ENCODE measurements at regions not wholly inside any gene's neighbourhood (a gene's known extent, or its start where the extent isn't known, plus 50 kb on each side); places are given as distances from the start of the nearest gene placed in this dataset.
"Not testable (repeated sequence)": the region's sequence is repeated elsewhere in the genome, so short reads cannot be mapped to it uniquely, and the experiment has no call there.

DNA sequence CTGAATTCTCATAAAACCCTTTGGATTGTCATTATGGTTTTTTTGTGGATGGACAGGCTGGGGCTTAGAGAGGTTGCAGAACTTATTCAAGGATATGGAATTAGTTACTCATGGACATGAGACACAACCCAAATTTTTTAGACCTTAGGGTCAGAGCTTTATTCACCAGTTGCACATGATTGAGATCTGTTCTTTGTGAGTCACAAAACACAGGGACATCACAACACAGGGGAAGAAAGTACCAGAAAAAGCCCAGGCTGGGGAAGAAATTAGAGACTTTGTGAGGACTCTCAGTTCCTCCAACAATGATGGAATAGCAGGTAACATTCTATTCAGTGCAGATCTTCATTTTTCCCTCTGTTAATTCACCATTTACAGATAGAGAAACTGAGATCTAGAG lies 602.4 kb upstream of the CPEB2 start:
- DNase-seq, result no peak

DNA sequence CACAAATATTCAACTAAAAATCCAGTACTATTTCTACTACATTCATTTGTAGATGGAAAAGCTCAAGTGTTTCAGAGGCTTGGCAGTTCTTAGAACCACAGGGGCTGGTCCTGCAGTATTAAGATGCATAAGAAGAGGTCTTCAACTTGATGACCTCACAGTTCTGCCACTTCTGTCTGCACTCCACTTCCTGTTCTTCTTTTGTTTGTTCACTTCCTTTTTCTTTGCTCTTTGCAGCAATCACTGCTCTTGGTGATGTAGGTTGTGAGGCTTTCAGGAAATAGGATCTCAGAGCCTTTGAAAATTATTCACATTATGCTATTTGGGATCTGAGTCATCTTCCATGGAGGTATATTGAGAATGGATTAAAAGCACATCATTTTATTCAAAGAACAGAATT lies 602.0 kb upstream of the CPEB2 start:
- DNase-seq, result no peak

DNA sequence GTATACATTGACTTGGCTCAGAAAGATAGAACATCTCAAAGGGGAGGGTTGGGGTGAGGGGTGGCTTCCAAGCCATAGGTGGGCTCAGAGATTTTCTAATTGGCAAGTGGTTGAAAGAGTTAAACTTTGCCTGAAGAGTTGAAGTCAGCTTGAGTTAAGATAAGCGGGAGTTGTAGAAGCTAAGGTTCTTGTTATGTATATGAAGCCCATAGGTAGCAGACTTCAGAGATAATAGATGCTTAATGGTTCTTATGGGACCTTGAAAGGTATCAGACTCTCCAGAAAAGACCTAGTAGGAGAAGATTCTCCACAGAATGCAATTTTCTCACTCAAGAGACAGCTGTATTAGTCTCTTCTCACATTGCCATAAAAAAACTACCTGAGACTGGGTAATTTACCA lies 599.1 kb upstream of the CPEB2 start:
- no peak for DNase-seq

DNA sequence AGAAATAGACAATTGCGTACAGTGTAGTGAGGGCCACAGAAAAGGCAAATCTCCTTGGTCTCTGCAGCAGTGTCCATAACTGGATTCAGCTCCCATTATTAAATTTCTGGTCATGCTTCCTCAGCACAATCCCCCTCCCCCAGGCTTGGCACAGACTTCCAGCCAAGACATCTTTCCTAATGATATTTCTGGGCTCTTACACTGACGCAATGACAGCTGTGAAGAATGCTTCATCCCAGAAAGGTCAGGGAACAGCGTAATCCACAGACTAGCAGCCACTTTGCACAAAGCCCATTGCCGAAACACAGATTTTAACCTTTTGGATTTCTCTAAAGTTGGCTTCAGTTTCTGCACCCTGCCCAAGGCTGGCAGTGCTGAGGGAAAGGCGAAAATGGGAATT lies 597.6 kb upstream of the CPEB2 start:
- no peak for DNase-seq

DNA sequence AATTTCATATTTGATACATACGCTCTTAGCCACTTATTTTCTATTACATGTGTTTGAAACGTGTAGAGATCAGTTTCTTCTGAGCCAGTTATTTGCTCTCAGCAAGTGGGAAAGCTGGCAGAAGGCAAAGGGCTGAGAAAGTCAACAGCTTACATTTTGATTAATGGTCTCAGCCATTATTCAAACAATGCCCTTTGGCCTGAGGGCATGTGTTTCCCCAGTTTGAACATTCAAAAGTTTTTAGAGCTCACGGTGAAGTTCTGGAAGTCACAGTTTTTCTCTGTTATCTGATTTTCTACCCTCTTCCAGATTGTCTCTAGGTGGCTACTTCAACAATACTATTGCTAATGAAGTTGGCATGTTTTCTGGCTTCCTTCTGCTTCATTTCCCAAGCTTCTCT lies 591.8 kb upstream of the CPEB2 start:
- no peak for DNase-seq

DNA sequence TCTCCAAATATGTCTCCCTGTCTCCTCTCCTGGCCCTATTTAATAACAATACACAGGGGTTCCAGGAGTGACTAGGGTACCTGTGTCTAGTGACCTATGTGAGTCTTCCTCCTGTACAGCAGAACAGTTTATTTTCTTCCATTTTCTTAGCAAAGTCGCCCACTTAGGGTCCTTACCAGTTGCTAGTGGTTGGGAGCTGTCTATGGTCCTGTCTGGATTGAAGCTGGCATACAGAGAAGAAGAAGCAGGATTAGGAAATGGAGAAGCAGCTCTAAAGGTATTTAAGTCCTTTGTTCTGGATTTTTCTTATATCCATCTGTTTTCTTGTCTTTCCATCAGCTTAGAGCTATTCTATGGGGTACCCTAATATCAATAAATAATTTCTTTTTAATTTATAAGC lies 587.1 kb upstream of the CPEB2 start:
- DNase-seq, result no peak

DNA sequence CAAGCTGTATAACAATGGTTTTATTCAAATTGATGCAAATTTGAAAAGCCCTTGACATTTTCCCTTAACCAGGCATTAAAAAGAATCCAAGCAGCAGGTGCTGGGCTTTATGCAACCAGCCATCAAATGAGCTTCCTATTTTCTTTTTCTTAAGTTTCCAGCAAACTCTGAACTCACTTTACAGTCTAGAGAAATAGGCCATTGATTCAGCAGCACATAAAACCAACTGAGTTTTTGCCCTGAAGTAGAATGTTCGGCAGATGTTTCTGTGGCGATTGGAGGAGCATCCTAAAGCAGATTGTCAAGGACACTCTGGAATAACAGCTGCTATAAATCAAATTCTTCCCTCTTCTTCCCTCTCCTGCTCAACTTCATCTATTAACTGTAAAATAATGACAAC lies 582.8 kb upstream of the CPEB2 start:
- DNase-seq, result no peak

DNA sequence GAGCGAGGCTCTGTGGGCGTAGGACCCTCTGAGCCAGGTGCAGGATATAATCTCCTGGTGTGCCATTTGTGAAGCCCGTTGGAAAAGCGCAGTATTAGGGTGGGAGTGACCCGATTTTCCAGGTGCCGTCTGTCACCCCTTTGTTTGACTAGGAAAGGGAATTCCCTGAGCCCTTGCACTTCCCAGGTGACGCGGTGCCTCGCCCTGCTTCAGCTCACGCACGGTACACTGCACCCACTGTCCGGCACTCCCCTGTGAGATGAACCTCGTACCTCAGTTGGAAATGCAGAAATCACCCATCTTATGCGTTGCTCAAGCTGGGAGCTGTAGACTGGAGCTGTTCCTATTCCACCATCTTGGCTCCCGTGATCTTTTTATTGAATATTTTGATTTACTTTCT lies 576.0 kb upstream of the CPEB2 start:
- not testable (repeated sequence) for DNase-seq

DNA sequence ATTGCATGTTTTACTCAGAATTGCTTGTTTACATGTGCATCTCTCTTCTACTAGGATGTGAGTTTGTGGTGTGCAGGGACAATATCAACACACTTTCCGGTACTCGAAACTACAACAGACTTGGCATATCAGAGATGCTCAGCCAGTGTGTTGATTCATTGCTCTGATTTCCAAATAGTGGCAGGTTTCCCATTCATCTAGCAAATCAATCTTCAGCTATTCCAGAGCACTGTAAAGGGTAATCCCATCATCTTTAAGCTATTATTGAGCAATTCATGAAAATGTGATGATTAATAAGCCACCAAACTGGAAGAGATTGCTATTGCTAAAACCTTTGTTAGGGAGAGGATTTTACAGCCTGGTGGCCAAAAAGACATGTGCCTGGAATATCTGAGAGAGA lies 574.2 kb upstream of the CPEB2 start:
- DNase-seq, result no peak

DNA sequence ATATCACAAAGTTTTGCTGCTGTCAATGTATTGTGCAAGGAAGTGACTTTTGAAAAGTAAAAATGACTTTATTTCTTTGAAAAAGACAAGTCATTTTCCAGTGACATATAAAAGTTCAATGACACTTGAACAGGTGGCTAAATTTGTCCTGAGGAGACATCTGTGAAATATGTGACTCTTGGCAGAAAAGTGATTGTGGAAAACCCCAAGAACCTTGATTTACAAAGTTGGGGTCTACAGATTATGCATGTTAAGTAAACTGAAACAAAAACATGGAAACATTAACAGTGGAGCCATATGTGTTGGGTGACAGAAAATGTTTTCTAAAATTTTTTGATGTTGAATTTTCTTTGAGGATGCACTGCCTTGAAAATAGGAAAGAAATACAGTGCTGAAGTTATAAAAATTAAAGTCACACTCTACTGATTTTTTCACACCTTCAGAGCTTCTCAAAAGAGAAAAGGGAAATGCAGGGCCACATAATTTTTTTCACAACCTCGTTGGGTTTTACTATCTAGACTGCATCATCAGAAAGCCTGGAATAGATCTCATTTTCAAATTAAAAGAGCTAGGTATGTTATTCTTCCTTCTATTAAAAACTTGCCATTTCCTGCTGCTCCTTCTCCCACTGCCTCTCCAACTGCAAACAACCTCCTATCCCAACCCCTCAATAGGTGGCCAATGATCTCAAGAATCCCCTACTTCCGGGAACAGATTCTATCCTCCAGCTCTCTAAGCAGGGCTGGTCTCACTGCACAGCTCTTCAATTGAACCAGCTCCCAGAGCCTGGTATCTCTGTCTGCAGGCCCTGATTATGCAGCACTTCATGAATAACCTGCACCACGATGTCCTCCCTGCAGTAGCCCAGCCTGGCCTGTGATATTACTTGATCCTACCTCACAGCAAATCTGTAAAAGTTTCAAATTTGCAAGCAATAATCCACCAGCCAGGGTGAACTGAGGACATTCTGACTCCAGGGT lies 570.8 kb upstream of the CPEB2 start:
- no peak for DNase-seq

DNA sequence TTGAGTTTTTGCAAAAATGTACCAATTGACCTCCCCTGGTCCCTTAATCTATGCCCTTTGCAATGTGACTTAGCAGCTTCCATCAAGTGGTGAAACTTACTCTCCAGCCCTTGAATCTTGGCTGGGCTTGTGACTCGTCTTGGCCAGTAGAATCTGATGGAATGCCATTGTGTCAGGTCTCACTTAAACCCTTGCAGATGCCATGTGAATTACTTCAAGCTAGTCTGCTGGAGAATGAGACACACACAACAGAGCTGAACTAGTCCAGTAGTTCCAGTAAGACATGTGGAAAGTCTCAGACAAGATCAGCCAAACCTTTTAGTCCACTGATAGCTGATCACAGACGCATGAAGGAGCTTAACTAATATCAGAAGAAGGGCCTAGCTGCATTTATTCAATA lies 567.8 kb upstream of the CPEB2 start:
- DNase-seq, result no peak

DNA sequence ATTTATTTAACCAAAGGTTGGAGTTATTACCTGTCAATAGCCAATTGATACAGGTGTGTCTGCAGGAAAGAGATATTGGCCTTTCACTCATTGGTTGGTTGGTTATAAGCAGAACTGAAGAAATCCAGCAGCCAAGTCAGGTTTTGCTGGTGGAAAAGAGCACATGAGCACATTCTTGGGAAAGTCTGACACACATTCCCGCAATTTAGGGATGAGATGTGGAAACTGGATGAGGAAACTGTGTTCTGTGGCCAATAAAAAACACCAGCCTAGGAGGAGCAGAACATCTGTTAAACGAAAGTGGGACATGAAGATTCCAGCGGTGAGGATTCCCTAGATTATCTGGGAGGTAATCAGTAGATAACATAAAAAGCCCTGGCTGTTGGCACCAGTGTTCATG lies 567.4 kb upstream of the CPEB2 start:
- DNase-seq, result no peak

DNA sequence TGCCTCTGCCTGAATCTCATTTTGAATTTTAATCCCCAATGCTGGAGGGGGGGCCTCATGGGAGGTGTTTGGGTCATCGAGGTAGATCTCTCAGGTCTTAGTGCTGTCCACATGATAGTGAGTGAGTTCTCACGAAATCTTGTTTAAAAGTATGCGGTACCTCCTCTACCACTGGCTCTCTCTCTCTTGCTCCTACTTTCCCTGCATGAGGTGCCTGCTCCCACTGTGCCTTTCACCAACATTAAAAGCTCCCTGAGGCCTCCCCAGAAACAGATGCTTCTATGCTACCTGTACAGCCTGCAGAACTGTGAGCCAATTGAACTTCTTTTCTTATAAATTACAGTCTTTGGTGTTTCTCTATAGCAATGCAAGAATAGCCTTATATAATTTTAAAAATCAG lies 560.7 kb upstream of the CPEB2 start:
- DNase-seq, result no peak

DNA sequence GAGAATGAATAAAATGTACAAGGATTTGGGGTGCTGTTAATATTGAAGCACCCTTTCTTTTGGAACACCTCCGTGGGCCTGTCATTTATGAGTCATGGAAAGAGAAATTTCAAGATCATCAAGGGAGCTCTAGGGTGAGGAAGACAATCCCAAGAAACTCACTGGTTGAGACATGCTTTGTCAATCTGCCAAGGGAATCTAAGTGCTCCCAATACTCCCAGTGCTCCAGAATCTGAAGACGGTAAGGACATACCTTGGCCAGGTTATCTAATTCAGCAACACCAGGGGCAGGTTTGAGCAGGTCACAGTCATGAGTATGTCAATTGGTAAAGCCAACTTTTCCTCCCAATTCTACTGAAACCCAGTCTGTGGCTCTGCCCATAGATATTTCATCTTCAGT lies 556.4 kb upstream of the CPEB2 start:
- DNase-seq, result no peak

DNA sequence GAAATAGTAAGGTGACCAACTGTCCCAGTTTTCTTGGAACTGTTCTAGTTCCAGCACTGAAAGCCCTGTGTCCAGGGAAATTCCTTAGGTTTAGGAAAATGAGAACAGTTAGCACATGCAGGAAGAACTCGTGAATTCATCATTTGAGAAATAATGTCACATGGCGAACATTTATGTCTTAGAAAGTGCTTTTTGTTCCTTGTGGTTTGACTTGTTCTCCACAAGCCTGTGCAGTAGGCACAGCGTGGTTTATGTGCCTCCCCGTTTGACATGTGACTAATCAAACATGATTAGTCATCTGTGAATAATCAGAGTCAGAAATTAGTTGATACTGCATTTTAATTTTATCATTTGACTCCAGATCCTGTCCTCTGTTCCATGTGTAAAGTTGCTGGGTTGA lies 556.0 kb upstream of the CPEB2 start:
- no peak for DNase-seq

DNA sequence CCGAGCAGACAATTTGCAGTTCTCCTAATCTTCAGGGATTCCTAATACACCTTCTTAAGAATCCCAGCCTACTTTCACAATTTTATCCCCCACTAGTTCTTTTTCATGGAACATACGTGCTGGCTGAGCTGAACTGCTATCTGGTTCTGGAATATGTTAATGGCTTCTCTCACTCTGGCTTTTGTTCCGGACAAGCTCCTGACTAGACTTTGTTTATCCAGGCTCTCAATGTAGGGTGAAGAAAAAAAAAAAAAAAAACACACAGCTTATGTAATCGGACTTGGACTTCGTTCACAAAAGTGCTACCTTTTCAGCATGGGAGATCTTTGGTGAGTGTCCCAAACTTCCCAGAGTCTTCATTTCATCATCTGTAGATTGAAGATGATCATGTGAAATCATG lies 555.4 kb upstream of the CPEB2 start:
- no peak for DNase-seq

DNA sequence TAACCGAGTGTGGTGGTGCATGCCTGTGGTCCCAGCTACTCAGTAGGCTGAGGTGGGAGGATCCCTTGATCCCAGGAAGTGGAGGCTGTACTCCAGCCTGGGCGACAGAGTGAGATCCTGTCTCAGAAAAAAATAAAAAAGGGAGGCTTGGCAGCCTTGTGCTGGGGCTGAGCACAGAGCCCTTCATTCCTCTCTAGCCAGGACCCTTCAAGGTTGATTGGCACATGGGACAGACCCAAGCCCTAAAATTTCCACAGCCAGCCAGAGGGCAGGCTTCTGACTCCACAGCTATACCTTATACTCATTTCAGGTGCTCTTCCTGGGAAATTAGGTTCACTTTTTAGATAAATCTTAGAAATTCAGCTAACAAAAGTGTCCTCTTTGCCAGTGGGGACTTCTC lies 553.0 kb upstream of the CPEB2 start:
- no peak for DNase-seq

DNA sequence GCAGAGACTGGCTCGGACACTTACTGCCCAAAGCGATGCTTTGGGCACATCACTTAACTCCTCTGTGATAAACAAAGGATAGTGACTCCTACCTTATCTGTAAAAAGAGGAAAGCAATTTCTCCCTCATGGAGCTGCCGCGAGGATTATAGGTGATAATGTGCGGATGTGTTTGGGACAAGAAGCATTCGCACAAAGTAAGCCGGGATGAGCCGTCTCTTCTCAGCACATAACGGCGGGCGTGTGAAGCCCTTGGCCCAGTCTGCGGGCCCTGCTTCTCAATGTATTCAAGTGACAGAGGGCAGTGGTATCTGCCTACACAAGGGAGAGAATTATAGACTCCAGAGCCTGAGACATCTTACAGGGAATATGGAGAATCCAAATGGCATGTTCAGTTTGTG lies 550.3 kb upstream of the CPEB2 start:
- DNase-seq, result no peak

DNA sequence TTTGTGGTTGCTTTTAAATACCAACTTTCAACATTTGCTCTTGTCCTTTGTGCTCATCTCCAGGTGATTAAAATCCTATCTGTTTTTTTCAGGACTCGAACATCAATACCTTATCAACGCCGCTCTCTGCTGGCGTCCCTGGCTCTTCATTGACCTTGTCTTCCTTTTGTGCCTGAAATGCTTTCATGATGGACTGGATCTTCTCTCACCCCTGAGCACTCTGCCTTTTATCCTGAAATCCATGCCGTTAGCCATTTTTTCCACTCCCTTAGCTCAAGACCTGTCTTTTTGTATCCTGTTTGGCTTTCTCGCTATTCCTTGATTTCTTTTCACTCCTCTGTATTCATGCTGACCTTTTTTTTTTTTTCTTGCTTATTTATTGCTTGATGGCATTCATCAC lies 549.5 kb upstream of the CPEB2 start:
- DNase-seq, result no peak

DNA sequence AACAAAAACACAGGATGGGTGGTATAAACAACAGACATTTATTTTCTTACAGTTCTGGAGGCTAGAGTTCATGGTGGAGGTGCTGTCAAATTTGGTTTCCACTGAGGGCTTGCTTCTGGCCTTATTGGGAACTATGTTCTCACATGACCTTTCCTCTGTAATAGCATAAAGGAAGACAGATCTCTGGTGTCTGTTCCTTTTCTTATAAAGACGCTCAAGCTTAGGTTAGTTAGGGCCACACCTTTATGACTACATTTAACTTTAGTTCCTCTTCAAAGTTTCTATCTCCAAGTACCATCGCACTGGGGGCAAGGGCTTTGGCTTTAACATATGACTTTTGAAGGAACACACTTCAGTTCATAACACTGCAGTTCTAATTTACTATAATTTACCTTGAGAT lies 543.8 kb upstream of the CPEB2 start:
- no peak for DNase-seq

DNA sequence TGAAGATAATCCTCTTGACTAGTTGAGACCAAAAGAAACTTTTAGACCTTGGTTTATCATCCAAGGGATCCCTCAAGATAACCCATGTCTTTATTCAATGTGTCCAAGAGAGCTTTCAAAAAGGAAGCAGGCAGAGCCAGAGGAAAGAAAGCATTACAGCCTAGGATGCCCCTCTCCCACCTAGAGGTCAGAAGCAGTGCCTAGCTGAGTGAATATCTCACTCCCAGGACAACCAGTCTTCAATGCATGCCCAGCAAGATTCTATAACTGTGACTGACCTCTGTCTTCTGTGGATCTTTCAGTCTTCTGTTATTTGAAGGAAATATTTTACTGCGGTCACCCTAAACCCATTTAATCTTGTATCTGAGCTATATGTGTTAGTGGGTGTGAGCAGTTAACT lies 537.2 kb upstream of the CPEB2 start:
- DNase-seq, result no peak

DNA sequence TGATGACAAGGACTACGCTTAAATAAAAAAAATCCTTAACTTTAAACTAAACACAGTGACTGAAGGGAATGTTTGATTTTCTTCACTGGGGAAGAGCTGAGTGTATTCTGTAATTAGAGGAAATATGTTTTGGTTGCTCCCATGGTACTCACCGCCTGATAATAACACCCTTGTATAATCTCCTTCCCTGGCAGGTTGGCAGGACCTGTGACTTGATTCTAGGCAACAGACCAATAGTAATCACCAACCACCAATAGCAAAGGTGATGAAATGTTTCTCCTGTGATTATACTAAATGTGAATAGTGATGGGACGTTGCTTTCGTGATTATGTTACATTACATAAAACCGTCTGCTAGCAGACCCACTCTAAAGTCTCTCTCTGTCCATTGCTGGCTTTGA lies 536.8 kb upstream of the CPEB2 start:
- DNase-seq, result no peak

DNA sequence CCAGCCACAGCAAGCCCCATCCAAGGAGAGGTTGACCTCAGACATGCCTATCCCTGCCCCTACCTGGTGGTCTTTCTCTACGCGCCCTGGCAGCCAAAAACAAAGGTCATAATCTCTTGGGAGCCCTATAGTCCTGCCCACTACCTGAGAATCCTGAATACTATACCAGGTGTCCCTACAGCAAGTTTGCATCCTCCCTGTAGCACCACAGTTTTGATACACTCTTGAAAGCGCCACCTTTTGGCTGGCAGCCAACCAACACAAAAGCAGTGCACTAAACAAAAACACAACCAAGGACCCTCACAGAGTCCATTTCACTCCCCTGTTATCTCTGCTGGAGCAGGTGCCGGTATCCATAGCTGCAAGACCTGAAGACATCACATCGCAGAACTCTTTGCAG lies 523.8 kb upstream of the CPEB2 start:
- no peak for DNase-seq

DNA sequence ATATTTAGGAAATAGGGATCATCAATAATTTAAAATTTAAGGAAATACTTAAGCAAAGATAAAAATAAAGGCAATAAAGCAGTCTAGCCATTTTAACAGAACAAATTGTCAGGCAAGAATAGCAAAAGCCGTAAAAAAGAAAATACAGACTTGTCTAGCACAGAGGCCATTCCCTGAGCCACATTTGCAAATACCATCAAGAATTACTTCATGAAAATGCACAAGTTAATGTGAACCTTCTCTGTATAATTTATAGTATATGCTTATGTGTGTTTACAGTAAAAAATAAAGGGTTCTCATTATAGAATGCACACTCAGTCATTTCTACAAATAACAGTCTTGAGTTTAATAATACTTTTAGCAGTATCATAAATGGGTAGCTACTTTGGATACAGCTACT lies 505.9 kb upstream of the CPEB2 start:
- DNase-seq, result no peak

DNA sequence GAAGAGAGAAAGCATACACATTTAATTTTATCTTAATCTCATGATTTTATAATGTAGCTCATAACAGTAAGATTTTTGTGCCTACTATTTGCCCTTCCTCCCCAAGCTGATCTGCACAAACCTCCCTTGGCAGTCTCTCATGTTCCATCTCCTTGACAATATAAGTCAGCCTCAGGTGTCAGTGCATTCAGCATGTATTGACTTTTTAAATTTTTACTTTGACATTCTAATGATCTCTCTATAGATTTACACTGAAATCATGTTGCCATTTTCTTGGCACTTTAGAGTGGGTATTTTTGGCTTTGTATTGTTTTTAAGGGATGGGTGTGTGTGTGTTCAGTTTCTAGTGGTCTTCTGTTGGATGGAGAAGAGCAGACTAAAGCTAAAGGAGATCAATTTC lies 505.3 kb upstream of the CPEB2 start:
- no peak for DNase-seq
